SK-N-SH (cell line): ENCODE measurements at regions not wholly inside any gene's neighbourhood (a gene's known extent, or its start where the extent isn't known, plus 50 kb on each side); places are given as distances from the start of the nearest gene placed in this dataset.

ENCODE experiments used
- CTCF ChIA-PET: fragments of 300-600, 350-600 bp; formaldehyde crosslinking; extraction: SDS; loops from one replicate; lab custom pipeline; 2021; lab: Yijun Ruan, JAX
- POLR2A ChIA-PET: fragments of 350-600 bp; sonication (Branson Sonifier 250); formaldehyde crosslinking; extraction: SDS; loops from one replicate; lab custom pipeline; 2020; ENCODE audit warnings: antibody characterized with exemption, inconsistent platforms; lab: Yijun Ruan, JAX
- DNase-seq: peaks from one replicate; pipeline ENCODE4 v3.0.0; 2012
- H2AFZ ChIP-seq: fragments of 200-600 bp; sonication (generic); 2 replicates; pipeline ENCODE4 v1.8.1; 2016; ENCODE audit warnings: antibody characterized with exemption, mild to moderate bottlenecking, low read depth
- H3F3A ChIP-seq: fragments of 200-600 bp; sonication (generic); replicated peaks from 2 replicates; pipeline ENCODE3; 2016; ENCODE audit warnings: antibody characterized with exemption, mild to moderate bottlenecking; ENCODE audit not compliant: insufficient read depth
- H3K27ac ChIP-seq, 2 experiments: fragments of 200-500 bp in 1 of 2; fragments of 200-600 bp in 1 of 2; sonication (Bioruptor generic) in 1 of 2; sonication (generic), shearing (Covaris generic) in 1 of 2; 2 replicates each; pipeline versions ENCODE4 v1.5.1 to v1.6.1; 2014 to 2016; ENCODE audit warnings: low read depth in 2 of 2, inconsistent platforms in 1 of 2, low read length in 1 of 2, mild to moderate bottlenecking in 1 of 2, mixed read lengths in 1 of 2
- H3K27me3 ChIP-seq: fragments of 200-600 bp; sonication (generic), shearing (Covaris generic); 2 replicates; pipeline ENCODE4 v1.6.1; 2016; ENCODE audit warnings: mixed run types; ENCODE audit not compliant: insufficient read depth
- H3K36me3 ChIP-seq, 2 experiments: fragments of 200-500 bp in 1 of 2; fragments of 200-600 bp in 1 of 2; sonication (Bioruptor generic) in 1 of 2; sonication (generic) in 1 of 2; replicated peaks in 1 of 2; 2 replicates each; pipeline versions ENCODE3 to v1.5.1; 2014 to 2016; ENCODE audit warnings: low read length in 1 of 2, mild to moderate bottlenecking in 1 of 2; ENCODE audit not compliant: insufficient read depth in 2 of 2, control insufficient read depth in 1 of 2
- H3K4me1 ChIP-seq, 2 experiments: fragments of 200-500 bp in 1 of 2; fragments of 200-600 bp in 1 of 2; sonication (Bioruptor generic) in 1 of 2; sonication (generic), shearing (Covaris generic) in 1 of 2; 2 replicates each; pipeline versions ENCODE4 v1.5.1 to v1.6.1; 2014 to 2016; ENCODE audit warnings: low read depth in 1 of 2, low read length in 1 of 2, mixed run types in 1 of 2; ENCODE audit not compliant: insufficient read depth in 2 of 2, control insufficient read depth in 1 of 2
- H3K4me2 ChIP-seq: fragments of 200-600 bp; sonication (generic), shearing (Covaris generic); 2 replicates; pipeline ENCODE4 v1.6.1; 2017; ENCODE audit warnings: mixed run types
- H3K4me3 ChIP-seq, 2 experiments: fragments of 200-500 bp in 1 of 2; fragments of 200-600 bp in 1 of 2; sonication (Bioruptor generic) in 1 of 2; sonication (generic), shearing (Covaris generic) in 1 of 2; 2 replicates each; pipeline versions ENCODE4 v1.5.1 to v1.8.1; 2014 to 2016; ENCODE audit warnings: low read depth in 2 of 2, inconsistent platforms in 1 of 2, low read length in 1 of 2, mild to moderate bottlenecking in 1 of 2, mixed read lengths in 1 of 2, moderate library complexity in 1 of 2
- H3K79me2 ChIP-seq: fragments of 200-600 bp; sonication (generic); 2 replicates; pipeline ENCODE4 v1.8.1; 2017; ENCODE audit warnings: mild to moderate bottlenecking; ENCODE audit not compliant: insufficient read depth
- H3K9ac ChIP-seq: fragments of 200-600 bp; sonication (generic); 2 replicates; pipeline ENCODE4 v1.6.1; 2017; ENCODE audit warnings: mixed run types
- H3K9me2 ChIP-seq: fragments of 200-600 bp; sonication (generic); 2 replicates; pipeline ENCODE4 v1.6.1; 2017; ENCODE audit warnings: mixed run types
- H3K9me3 ChIP-seq: fragments of 200-600 bp; sonication (generic); 2 replicates; pipeline ENCODE4 v1.6.1; 2017; ENCODE audit warnings: mixed run types, mild to moderate bottlenecking, moderate library complexity
- H4K20me1 ChIP-seq: fragments of 200-600 bp; sonication (generic); 2 replicates; pipeline ENCODE4 v1.6.1; 2017; ENCODE audit warnings: mild to moderate bottlenecking, mixed run types; ENCODE audit not compliant: insufficient read depth
- CHD2 ChIP-seq: fragments of 150-350 bp; IDR thresholded peaks from 2 replicates; pipeline ENCODE4 v1.6.1; 2018; ENCODE audit warnings: low read length; ENCODE audit not compliant: partially characterized antibody
- EP300 ChIP-seq, 2 experiments: IDR thresholded peaks; 2 replicates each; pipeline versions ENCODE4 v1.4.0 to v1.6.1; 2012; ENCODE audit warnings: borderline replicate concordance in 1 of 2, low read depth in 1 of 2, low read length in 1 of 2
- EZH2phosphoT487 ChIP-seq: fragments of 200-600 bp; sonication (generic); IDR thresholded peaks from 2 replicates; pipeline ENCODE4 v1.6.1; 2017; ENCODE audit warnings: low read depth, mixed run types, mild to moderate bottlenecking, antibody characterized with exemption, moderate library complexity, borderline replicate concordance
- FOSL2 ChIP-seq: IDR thresholded peaks from 2 replicates; pipeline ENCODE4 v1.4.0; 2012; ENCODE audit warnings: low read depth, mild to moderate bottlenecking, moderate library complexity, borderline replicate concordance
- FOXJ3 ChIP-seq: sonication (generic); formaldehyde crosslinking; IDR thresholded peaks from 2 replicates; pipeline ENCODE4 v1.5.1; 2020; ENCODE audit warnings: mild to moderate bottlenecking, missing genetic modification reagents
- GABPA ChIP-seq: IDR thresholded peaks from 2 replicates; pipeline ENCODE4 v1.4.0; 2012; ENCODE audit warnings: low read depth, mild to moderate bottlenecking
- GATA2 ChIP-seq: sonication (generic); formaldehyde crosslinking; IDR thresholded peaks from 2 replicates; pipeline ENCODE4 v1.5.0; 2020; ENCODE audit warnings: mild to moderate bottlenecking, missing genetic modification reagents
- JUND ChIP-seq: IDR thresholded peaks from 2 replicates; pipeline ENCODE4 v1.4.0; 2012
- MXI1 ChIP-seq: IDR thresholded peaks from 2 replicates; pipeline ENCODE4 v1.6.1; 2012; ENCODE audit warnings: mild to moderate bottlenecking, low read depth, low read length, improper control_type of control experiment
- NRF1 ChIP-seq: IDR thresholded peaks from 2 replicates; pipeline ENCODE4 v1.6.1; 2012; ENCODE audit warnings: low read depth, mild to moderate bottlenecking, low read length
- RAD21 ChIP-seq: IDR thresholded peaks from 2 replicates; pipeline ENCODE4 v1.6.1; 2012; ENCODE audit warnings: mild to moderate bottlenecking, low read length
- RXRA ChIP-seq: IDR thresholded peaks from 2 replicates; pipeline ENCODE4 v1.4.0; 2012; ENCODE audit warnings: low read depth, mild to moderate bottlenecking, borderline replicate concordance
- SIN3A ChIP-seq: IDR thresholded peaks from 2 replicates; pipeline ENCODE4 v1.6.1; 2012; ENCODE audit warnings: low read depth, mild to moderate bottlenecking, low read length, moderate library complexity, borderline replicate concordance
- TCF12 ChIP-seq: IDR thresholded peaks from 2 replicates; pipeline ENCODE4 v1.4.0; 2012
- TEAD4 ChIP-seq: IDR thresholded peaks from 2 replicates; pipeline ENCODE4 v1.4.0; 2012; ENCODE audit warnings: mild to moderate bottlenecking, borderline replicate concordance; ENCODE audit not compliant: insufficient read depth
- YY1 ChIP-seq: IDR thresholded peaks from 2 replicates; pipeline ENCODE4 v1.4.0; 2012; ENCODE audit warnings: low read depth, mild to moderate bottlenecking
- WGBS: methylation state at CpG from one replicate; pipeline ENCODE4 v1.1.6; 2017; ENCODE audit warnings: low lambda C conversion rate; 5-methylcytosine and 5-hydroxymethylcytosine counted together
- TF ChIP-seq, protein P1 (sequence below): IDR thresholded peaks from 2 replicates; pipeline ENCODE4 v1.4.0; 2012; ENCODE audit warnings: low read depth, borderline replicate concordance
- TF ChIP-seq, protein P2 (sequence below): fragments of 150-350 bp; IDR thresholded peaks from 2 replicates; pipeline ENCODE4 v1.6.1; 2017; ENCODE audit warnings: antibody characterized with exemption, low read length, low read depth, borderline replicate concordance
- TF ChIP-seq, protein P3 (sequence below): IDR thresholded peaks from 2 replicates; pipeline ENCODE4 v1.4.0; 2012; ENCODE audit warnings: low read depth

DNA sequence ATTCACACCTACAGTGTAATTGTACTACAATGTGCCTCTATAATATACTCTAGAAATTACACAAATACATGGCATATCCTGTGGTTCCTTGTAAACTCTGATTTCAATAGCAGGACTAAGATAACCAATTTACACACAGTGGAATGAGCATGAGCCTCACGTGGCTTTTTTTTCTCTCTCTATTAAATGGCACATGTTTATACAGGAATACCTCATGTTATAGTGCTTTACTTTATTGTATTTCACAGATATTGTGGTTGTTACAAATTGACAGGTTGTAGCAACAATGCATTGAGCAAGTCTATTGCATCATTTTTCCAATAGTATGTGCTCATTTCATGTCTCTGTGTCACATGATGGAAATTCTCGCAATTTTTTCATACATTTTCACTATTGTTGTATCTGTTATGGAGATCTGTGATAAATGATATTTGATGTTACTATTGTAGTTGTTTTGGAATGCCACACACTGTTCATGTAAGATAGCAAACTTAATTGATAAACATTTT, 260.0 kb downstream of the FSIP2 start (continued):
- TF ChIP-seq, protein P1, sequence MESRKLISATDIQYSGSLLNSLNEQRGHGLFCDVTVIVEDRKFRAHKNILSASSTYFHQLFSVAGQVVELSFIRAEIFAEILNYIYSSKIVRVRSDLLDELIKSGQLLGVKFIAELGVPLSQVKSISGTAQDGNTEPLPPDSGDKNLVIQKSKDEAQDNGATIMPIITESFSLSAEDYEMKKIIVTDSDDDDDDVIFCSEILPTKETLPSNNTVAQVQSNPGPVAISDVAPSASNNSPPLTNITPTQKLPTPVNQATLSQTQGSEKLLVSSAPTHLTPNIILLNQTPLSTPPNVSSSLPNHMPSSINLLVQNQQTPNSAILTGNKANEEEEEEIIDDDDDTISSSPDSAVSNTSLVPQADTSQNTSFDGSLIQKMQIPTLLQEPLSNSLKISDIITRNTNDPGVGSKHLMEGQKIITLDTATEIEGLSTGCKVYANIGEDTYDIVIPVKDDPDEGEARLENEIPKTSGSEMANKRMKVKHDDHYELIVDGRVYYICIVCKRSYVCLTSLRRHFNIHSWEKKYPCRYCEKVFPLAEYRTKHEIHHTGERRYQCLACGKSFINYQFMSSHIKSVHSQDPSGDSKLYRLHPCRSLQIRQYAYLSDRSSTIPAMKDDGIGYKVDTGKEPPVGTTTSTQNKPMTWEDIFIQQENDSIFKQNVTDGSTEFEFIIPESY = no peak
- no peak for TF ChIP-seq FOXJ3
- TF ChIP-seq NRF1 = no peak
- no peak for TF ChIP-seq JUND
- TF ChIP-seq FOSL2 = no peak
- no peak for TF ChIP-seq GATA2 (CRISPR knock-in tag)
- no peak for TF ChIP-seq GABPA
- no peak for TF ChIP-seq EZH2phosphoT487
- no peak for TF ChIP-seq MXI1
- no peak for TF ChIP-seq YY1

DNA sequence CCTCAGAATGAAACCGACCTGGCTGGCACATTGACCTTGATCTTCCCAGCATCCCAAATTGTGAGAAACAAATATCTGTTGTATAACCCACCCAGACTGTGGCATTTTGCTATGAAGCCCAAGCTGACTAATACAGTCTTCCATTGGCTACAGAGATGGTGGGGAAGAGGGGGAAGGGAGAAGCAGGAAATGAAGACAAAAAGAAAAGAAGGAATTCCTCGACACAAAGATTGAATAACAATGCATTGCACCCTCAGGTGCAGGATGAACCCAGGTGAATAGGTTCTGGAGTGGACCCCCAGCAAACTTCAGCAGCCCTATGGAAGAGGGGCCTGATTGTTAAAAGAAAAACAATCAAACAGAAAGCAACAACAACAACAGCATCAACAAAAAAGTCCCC, 270.7 kb downstream of the FSIP2 start:
- H3K4me2 ChIP-seq = no peak overlapping the region
- no peaks in the 10 kb centered on the region for H4K20me1 ChIP-seq
- TF ChIP-seq RAD21 = no peak
- no peak for TF ChIP-seq GATA2 (CRISPR knock-in tag)
- TF ChIP-seq JUND = no peak
- no peak for TF ChIP-seq TEAD4
- no peak for TF ChIP-seq RXRA
- TF ChIP-seq GABPA = no peak
- H3K27me3 ChIP-seq = no peaks in the 10 kb centered on the region
- no peak overlapping the region for H3K9ac ChIP-seq
- H3K4me1 ChIP-seq = no peaks in the 10 kb centered on the region
- no peak overlapping the region for H3K4me3 ChIP-seq
- CTCF ChIA-PET = no interaction called here
- no peaks in the 10 kb centered on the region for H3K9me2 ChIP-seq
- H3K36me3 ChIP-seq = no peaks in the 10 kb centered on the region
- H3K27ac ChIP-seq = no peak overlapping the region
- H3F3A ChIP-seq = no peaks in the 10 kb centered on the region
- 46% methylated on average over 2 of the region's 2 CpGs for WGBS
- no peaks in the 10 kb centered on the region for H3K79me2 ChIP-seq
- no peak overlapping the region for H2AFZ ChIP-seq
- no peak for DNase-seq
- POLR2A ChIA-PET = no interaction called here
- H3K9me3 ChIP-seq = peaks cover 8% of the 10 kb centered on the region; the same call in 1 of the 2 replicates

DNA sequence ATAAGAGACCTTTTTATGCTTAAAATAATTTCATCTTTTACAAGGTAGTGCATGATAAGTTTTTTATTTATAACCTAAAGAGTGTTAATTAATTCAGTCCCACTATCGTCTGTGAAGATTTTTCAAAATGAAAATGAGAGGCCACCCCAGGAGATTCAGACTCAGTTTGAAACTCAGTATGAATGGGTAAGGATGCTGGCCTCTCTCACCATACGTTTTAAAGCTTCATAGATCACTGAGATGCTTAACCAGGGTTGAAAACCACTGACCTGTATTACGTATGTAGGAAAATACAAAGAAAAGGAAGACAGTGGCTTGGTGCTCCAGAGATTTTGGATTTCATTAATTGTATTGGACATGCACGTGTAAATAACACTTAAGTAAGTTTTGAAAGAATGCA, 278.7 kb downstream of the FSIP2 start:
- Histone ChIP-seq H3K27ac (no peak overlapping the region), H3K9me2 (no peaks in the 10 kb centered on the region)
- CTCF ChIA-PET = no interaction called here

More for the DNA sequence above, 278.7 kb downstream of the FSIP2 start:
- Histone ChIP-seq H3K9me3 (0 out of 2 replicates have a peak, but pooled peaks cover 5% of the 10 kb centered on the region), H3K36me3 (no peaks in the 10 kb centered on the region), H3K4me2 (no peak overlapping the region), H3K4me3 (no peak overlapping the region), H3K9ac (no peak overlapping the region), H3K4me1 (no peaks in the 10 kb centered on the region), H3K27me3 (no peaks in the 10 kb centered on the region), H2AFZ (no peak overlapping the region), H3K79me2 (no peaks in the 10 kb centered on the region), H4K20me1 (no peaks in the 10 kb centered on the region), H3F3A (no peaks in the 10 kb centered on the region)
- 68% methylated on average over 4 of the region's 4 CpGs for WGBS
- no peak for DNase-seq
- TF ChIP-seq EZH2phosphoT487 = no peak
- no peak for TF ChIP-seq JUND
- TF ChIP-seq, protein P2, sequence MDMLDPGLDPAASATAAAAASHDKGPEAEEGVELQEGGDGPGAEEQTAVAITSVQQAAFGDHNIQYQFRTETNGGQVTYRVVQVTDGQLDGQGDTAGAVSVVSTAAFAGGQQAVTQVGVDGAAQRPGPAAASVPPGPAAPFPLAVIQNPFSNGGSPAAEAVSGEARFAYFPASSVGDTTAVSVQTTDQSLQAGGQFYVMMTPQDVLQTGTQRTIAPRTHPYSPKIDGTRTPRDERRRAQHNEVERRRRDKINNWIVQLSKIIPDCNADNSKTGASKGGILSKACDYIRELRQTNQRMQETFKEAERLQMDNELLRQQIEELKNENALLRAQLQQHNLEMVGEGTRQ = no peak
- no peak for TF ChIP-seq TCF12
- no peak for TF ChIP-seq TEAD4
- TF ChIP-seq EP300 (IDR thresholded peaks at IDR 0.05; ENCODE audit: borderline replicate concordance in 1 of 2, low read depth in 1 of 2, low read length in 1 of 2) = no peak
- TF ChIP-seq CHD2 = no peak
- no peak for TF ChIP-seq SIN3A
- TF ChIP-seq, protein P3, sequence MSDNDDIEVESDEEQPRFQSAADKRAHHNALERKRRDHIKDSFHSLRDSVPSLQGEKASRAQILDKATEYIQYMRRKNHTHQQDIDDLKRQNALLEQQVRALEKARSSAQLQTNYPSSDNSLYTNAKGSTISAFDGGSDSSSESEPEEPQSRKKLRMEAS = no peak
- POLR2A ChIA-PET = no interaction called here
